ENCODE measurements at regions not wholly inside any gene's neighbourhood (a gene's known extent, or its start where the extent isn't known, plus 50 kb on each side); places are given as distances from the start of the nearest gene placed in this dataset.

DNA sequence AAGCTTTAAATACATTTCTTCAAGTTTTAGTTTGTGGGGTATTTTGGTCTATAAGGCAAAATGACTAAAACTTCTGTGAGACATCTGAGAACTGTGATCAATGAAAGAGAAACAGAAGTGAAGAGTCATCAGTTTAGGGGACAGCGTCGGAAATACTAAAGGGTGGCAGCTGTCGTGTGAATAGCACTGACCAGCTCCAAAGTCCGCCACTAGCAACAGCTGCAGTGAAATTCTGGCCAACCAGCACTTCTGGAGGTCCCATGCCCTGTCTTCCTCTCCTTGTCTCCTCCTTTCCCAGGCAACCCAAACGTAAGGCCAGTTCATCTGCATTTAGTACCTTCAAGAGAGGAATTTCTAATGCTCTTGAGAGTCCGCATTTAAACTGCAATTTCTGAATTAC lies 87.5 kb downstream of the DACT2 start:
- TF ChIP-seq, protein P1, sequence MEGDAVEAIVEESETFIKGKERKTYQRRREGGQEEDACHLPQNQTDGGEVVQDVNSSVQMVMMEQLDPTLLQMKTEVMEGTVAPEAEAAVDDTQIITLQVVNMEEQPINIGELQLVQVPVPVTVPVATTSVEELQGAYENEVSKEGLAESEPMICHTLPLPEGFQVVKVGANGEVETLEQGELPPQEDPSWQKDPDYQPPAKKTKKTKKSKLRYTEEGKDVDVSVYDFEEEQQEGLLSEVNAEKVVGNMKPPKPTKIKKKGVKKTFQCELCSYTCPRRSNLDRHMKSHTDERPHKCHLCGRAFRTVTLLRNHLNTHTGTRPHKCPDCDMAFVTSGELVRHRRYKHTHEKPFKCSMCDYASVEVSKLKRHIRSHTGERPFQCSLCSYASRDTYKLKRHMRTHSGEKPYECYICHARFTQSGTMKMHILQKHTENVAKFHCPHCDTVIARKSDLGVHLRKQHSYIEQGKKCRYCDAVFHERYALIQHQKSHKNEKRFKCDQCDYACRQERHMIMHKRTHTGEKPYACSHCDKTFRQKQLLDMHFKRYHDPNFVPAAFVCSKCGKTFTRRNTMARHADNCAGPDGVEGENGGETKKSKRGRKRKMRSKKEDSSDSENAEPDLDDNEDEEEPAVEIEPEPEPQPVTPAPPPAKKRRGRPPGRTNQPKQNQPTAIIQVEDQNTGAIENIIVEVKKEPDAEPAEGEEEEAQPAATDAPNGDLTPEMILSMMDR (conservative IDR thresholded peaks at IDR 0.05; ENCODE audit: low read depth, low read length) = no peak
- Histone ChIP-seq H3K4me3 (IDR thresholded peaks at IDR 0.05; ENCODE audit: insufficient read depth, low read depth, low read length) (no peak overlapping the region), H3K36me3 (ENCODE audit: insufficient read depth) (no peaks in the 10 kb centered on the region), H4K20me1 (ENCODE audit: insufficient read depth) (no peaks in the 10 kb centered on the region), H3K27me3 (ENCODE audit: insufficient read depth, low read depth) (no peaks in the 10 kb centered on the region), H3K79me2 (ENCODE audit: insufficient read depth, low read depth) (no peaks in the 10 kb centered on the region), H3K9ac (peak overlapping the region; percentile 47; the same call in 1 of the 2 replicates), H3K4me1 (ENCODE audit: low read depth, poor library complexity, severe bottlenecking) (peaks cover 45% of the 10 kb centered on the region), H3K27ac (peak overlapping the region; percentile 78), H2AFZ (ENCODE audit: low read depth) (peak overlapping the region; percentile 18; the same call in 1 of the 2 replicates), H3K4me2 (peak overlapping the region; percentile 61)

DNA sequence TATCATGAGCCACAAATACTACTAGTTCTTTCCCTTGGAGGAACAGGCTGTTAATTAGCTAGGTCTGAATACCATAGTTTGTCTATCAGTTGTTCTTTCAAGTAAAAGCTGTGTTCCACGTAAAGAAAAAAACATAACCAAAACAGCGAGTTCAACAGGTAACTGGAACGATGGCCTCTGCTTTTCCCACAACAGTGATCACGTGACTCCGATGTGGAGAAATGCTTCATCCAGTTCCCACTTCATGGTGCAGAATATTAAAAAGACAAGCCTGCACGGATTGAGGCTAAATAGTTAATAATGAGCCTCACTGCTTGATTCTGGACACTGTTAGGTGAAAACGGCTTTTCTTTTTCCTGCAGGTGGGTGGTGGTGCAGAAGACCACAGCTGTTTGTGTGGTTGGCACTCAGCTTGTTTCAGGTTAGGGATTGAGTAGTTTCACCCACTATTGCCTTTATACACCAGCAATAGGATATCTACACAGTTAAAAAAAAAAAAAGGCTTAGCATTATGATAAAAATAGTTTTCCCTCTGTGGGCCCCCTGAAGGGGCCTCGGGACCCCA lies 88.1 kb downstream of the DACT2 start:
- no peaks in the 10 kb centered on the region for H3K27me3 ChIP-seq (ENCODE audit: insufficient read depth, low read depth)
- H2AFZ ChIP-seq (ENCODE audit: low read depth) = peak overlapping the region; percentile 18; the same call in 1 of the 2 replicates
- no peaks in the 10 kb centered on the region for H3K79me2 ChIP-seq (ENCODE audit: insufficient read depth, low read depth)
- no peak overlapping the region for H3K4me3 ChIP-seq (IDR thresholded peaks at IDR 0.05; ENCODE audit: insufficient read depth, low read depth, low read length)
- H3K36me3 ChIP-seq (ENCODE audit: insufficient read depth) = no peaks in the 10 kb centered on the region
- no peaks in the 10 kb centered on the region for H4K20me1 ChIP-seq (ENCODE audit: insufficient read depth)
- peak overlapping the region; percentile 47; the same call in 1 of the 2 replicates for H3K9ac ChIP-seq
- H3K4me1 ChIP-seq (ENCODE audit: low read depth, poor library complexity, severe bottlenecking) = peaks cover 48% of the 10 kb centered on the region
- H3K27ac ChIP-seq = peak overlapping the region; percentile 78
- H3K4me2 ChIP-seq = peak overlapping the region; percentile 61
- TF ChIP-seq, protein P1 (conservative IDR thresholded peaks at IDR 0.05; ENCODE audit: low read depth, low read length) = no peak

DNA sequence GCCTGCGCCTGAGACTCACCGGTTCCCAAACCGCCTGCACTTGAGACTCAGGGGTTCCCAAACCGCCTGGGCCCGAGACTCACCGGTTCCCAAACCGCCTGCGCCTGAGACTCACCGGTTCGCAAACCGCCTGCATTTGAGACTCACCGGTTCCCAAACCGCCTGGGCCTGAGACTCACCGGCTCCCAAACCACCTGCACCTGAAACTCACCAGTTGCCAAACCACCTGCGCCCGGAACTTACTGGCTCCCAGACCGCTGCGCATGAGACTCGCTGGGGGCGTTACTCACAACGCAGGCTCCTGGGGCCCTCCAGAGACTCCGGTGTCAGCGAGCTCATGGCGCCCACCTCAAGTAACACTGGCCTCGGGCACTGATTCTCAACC lies 90.2 kb downstream of the DACT2 start:
- H3K4me2 ChIP-seq = peak overlapping the region; percentile 61; the same call in 1 of the 2 replicates
- no peaks in the 10 kb centered on the region for H4K20me1 ChIP-seq (ENCODE audit: insufficient read depth)
- no peaks in the 10 kb centered on the region for H3K36me3 ChIP-seq (ENCODE audit: insufficient read depth)
- H3K4me3 ChIP-seq (IDR thresholded peaks at IDR 0.05; ENCODE audit: insufficient read depth, low read depth, low read length) = no peak overlapping the region
- TF ChIP-seq, protein P1 (conservative IDR thresholded peaks at IDR 0.05; ENCODE audit: low read depth, low read length) = no peak
- H3K79me2 ChIP-seq (ENCODE audit: insufficient read depth, low read depth) = no peaks in the 10 kb centered on the region
- peak overlapping the region; percentile 78; the same call in 1 of the 2 replicates for H3K27ac ChIP-seq
- no peak overlapping the region for H2AFZ ChIP-seq (ENCODE audit: low read depth)
- peaks cover 48% of the 10 kb centered on the region for H3K4me1 ChIP-seq (ENCODE audit: low read depth, poor library complexity, severe bottlenecking)
- H3K27me3 ChIP-seq (ENCODE audit: insufficient read depth, low read depth) = no peaks in the 10 kb centered on the region
- no peak overlapping the region for H3K9ac ChIP-seq

GRCh38 chr6:168228676-168229367 lies 90.8 kb downstream of the DACT2 start:
- H3K36me3 ChIP-seq (ENCODE audit: insufficient read depth) = no peaks in the 10 kb centered on the region

More at GRCh38 chr6:168228676-168229367, 90.8 kb downstream of the DACT2 start:
- no peaks in the 10 kb centered on the region for H4K20me1 ChIP-seq (ENCODE audit: insufficient read depth)
- no peak overlapping the region for H3K27ac ChIP-seq
- TF ChIP-seq, protein P1 (conservative IDR thresholded peaks at IDR 0.05; ENCODE audit: low read depth, low read length) = no peak
- no peak overlapping the region; the same call in 1 of the 2 replicates for H3K4me2 ChIP-seq
- no peaks in the 10 kb centered on the region for H3K27me3 ChIP-seq (ENCODE audit: insufficient read depth, low read depth)
- no peak overlapping the region for H3K9ac ChIP-seq
- no peak overlapping the region for H3K4me3 ChIP-seq (IDR thresholded peaks at IDR 0.05; ENCODE audit: insufficient read depth, low read depth, low read length)
- no peaks in the 10 kb centered on the region for H3K79me2 ChIP-seq (ENCODE audit: insufficient read depth, low read depth)
- no peak overlapping the region for H2AFZ ChIP-seq (ENCODE audit: low read depth)
- H3K4me1 ChIP-seq (ENCODE audit: low read depth, poor library complexity, severe bottlenecking) = peaks cover 48% of the 10 kb centered on the region
